HEK293 (cell line): ENCODE measurements at regions not wholly inside any gene's neighbourhood (a gene's known extent, or its start where the extent isn't known, plus 50 kb on each side); places are given as distances from the start of the nearest gene placed in this dataset.
"Not testable (repeated sequence)": the region's sequence is repeated elsewhere in the genome, so short reads cannot be mapped to it uniquely, and the experiment has no call there.

Source experiments
- KLF1 ChIP-seq: fragments of 450-650 bp; formaldehyde crosslinking; IDR thresholded peaks from 2 replicates; pipeline ENCODE4 v1.5.1; 2016; ENCODE audit warnings: missing biosample characterization, missing genetic modification characterization
- MYNN ChIP-seq: fragments of 450-650 bp; formaldehyde crosslinking; IDR thresholded peaks from 2 replicates; pipeline ENCODE4 v1.5.1; 2016; ENCODE audit warnings: missing biosample characterization, missing genetic modification characterization, borderline replicate concordance
- ZBTB1 ChIP-seq: fragments of 450-650 bp; formaldehyde crosslinking; IDR thresholded peaks from 2 replicates; pipeline ENCODE4 v1.5.1; 2016; ENCODE audit warnings: missing biosample characterization, missing genetic modification characterization
- ZFP3 ChIP-seq: fragments of 450-650 bp; formaldehyde crosslinking; IDR thresholded peaks from 2 replicates; pipeline ENCODE4 v1.5.1; 2016; ENCODE audit warnings: low read depth, missing biosample characterization, missing genetic modification characterization
- ZNF140 ChIP-seq: fragments of 450-650 bp; formaldehyde crosslinking; IDR thresholded peaks from 2 replicates; pipeline ENCODE4 v1.5.1; 2016; ENCODE audit warnings: missing biosample characterization, missing genetic modification characterization
- ZNF366 ChIP-seq: fragments of 450-650 bp; formaldehyde crosslinking; conservative IDR thresholded peaks from 2 replicates; pipeline ENCODE4 v1.5.1; 2016; ENCODE audit warnings: missing biosample characterization, missing genetic modification characterization
- ZNF416 ChIP-seq: fragments of 450-650 bp; formaldehyde crosslinking; IDR thresholded peaks from 2 replicates; pipeline ENCODE4 v1.5.1; 2016; ENCODE audit warnings: missing biosample characterization, missing genetic modification characterization
- ZNF501 ChIP-seq: fragments of 450-650 bp; formaldehyde crosslinking; IDR thresholded peaks from 2 replicates; pipeline ENCODE4 v1.5.1; 2016; ENCODE audit warnings: missing biosample characterization, missing genetic modification characterization
- TF ChIP-seq, protein P1 (sequence below): fragments of 450-650 bp; formaldehyde crosslinking; IDR thresholded peaks from 2 replicates; pipeline ENCODE4 v1.5.1; 2016; ENCODE audit warnings: missing biosample characterization, missing genetic modification characterization
- TF ChIP-seq, protein P2 (sequence below): fragments of 450-650 bp; formaldehyde crosslinking; optimal IDR thresholded peaks from 2 replicates; pipeline ENCODE3; 2016; ENCODE audit warnings: missing biosample characterization, mild to moderate bottlenecking, missing genetic modification characterization
- TF ChIP-seq, protein P3 (sequence below): IDR thresholded peaks from 2 replicates; pipeline ENCODE4 v1.6.1; 2011; ENCODE audit warnings: mild to moderate bottlenecking, low read depth, low read length, borderline replicate concordance
- TF ChIP-seq, protein P4 (sequence below): fragments of 450-650 bp; formaldehyde crosslinking; IDR thresholded peaks from 2 replicates; pipeline ENCODE4 v1.5.1; 2016; ENCODE audit warnings: missing biosample characterization, missing genetic modification characterization, low read depth
- TF ChIP-seq, protein P5 (sequence below): fragments of 450-650 bp; formaldehyde crosslinking; IDR thresholded peaks from 2 replicates; pipeline ENCODE4 v1.5.1; 2016; ENCODE audit warnings: missing biosample characterization, missing genetic modification characterization
- TF ChIP-seq, protein P6 (sequence below): fragments of 450-650 bp; formaldehyde crosslinking; IDR thresholded peaks from 2 replicates; pipeline ENCODE4 v1.5.1; 2017; ENCODE audit warnings: missing biosample characterization, missing genetic modification characterization

DNA sequence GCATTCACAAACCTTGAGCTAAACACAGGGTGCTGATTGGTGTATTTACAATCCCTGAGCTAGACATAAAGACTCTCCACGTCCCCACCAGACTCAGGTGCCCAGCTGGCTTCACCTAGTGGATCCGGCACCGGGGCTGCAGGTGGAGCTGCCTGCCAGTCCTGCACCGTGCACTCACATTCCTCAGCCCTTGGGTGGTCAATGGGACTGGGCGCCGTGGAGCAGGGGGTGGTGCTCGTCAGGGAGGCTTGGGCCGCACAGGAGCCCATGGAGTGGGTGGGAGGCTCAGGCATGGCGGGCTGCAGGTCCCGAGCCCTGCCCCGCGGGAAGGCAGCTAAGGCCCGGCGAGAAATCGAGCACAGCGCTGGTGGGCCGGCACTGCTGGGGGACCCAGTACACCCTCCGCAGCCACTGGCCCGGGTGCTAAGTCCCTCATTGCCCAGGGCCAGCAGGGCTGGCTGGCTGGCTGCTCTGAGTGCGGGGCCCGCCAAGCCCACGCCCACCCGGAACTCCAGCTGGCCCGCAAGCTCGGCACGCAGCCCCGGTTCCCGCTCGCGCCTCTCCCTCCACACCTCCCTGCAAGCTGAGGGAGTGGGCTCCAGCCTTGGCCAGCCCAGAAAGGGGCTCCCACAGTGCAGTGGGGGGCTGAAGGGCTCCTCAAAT, 622.2 kb upstream of the ADGRL2 start:
- TF ChIP-seq, protein P1, sequence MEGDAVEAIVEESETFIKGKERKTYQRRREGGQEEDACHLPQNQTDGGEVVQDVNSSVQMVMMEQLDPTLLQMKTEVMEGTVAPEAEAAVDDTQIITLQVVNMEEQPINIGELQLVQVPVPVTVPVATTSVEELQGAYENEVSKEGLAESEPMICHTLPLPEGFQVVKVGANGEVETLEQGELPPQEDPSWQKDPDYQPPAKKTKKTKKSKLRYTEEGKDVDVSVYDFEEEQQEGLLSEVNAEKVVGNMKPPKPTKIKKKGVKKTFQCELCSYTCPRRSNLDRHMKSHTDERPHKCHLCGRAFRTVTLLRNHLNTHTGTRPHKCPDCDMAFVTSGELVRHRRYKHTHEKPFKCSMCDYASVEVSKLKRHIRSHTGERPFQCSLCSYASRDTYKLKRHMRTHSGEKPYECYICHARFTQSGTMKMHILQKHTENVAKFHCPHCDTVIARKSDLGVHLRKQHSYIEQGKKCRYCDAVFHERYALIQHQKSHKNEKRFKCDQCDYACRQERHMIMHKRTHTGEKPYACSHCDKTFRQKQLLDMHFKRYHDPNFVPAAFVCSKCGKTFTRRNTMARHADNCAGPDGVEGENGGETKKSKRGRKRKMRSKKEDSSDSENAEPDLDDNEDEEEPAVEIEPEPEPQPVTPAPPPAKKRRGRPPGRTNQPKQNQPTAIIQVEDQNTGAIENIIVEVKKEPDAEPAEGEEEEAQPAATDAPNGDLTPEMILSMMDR = not testable (repeated sequence)
- TF ChIP-seq, protein P2, sequence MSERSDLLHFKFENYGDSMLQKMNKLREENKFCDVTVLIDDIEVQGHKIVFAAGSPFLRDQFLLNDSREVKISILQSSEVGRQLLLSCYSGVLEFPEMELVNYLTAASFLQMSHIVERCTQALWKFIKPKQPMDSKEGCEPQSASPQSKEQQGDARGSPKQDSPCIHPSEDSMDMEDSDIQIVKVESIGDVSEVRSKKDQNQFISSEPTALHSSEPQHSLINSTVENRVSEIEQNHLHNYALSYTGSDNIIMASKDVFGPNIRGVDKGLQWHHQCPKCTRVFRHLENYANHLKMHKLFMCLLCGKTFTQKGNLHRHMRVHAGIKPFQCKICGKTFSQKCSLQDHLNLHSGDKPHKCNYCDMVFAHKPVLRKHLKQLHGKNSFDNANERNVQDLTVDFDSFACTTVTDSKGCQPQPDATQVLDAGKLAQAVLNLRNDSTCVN (tag by site-specific recombination) = not testable (repeated sequence)
- TF ChIP-seq, protein P3, sequence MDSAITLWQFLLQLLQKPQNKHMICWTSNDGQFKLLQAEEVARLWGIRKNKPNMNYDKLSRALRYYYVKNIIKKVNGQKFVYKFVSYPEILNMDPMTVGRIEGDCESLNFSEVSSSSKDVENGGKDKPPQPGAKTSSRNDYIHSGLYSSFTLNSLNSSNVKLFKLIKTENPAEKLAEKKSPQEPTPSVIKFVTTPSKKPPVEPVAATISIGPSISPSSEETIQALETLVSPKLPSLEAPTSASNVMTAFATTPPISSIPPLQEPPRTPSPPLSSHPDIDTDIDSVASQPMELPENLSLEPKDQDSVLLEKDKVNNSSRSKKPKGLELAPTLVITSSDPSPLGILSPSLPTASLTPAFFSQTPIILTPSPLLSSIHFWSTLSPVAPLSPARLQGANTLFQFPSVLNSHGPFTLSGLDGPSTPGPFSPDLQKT = not testable (repeated sequence)
- TF ChIP-seq, protein P4, sequence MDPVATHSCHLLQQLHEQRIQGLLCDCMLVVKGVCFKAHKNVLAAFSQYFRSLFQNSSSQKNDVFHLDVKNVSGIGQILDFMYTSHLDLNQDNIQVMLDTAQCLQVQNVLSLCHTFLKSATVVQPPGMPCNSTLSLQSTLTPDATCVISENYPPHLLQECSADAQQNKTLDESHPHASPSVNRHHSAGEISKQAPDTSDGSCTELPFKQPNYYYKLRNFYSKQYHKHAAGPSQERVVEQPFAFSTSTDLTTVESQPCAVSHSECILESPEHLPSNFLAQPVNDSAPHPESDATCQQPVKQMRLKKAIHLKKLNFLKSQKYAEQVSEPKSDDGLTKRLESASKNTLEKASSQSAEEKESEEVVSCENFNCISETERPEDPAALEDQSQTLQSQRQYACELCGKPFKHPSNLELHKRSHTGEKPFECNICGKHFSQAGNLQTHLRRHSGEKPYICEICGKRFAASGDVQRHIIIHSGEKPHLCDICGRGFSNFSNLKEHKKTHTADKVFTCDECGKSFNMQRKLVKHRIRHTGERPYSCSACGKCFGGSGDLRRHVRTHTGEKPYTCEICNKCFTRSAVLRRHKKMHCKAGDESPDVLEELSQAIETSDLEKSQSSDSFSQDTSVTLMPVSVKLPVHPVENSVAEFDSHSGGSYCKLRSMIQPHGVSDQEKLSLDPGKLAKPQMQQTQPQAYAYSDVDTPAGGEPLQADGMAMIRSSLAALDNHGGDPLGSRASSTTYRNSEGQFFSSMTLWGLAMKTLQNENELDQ = not testable (repeated sequence)
- not testable (repeated sequence) for TF ChIP-seq ZFP3; ZBTB1; ZNF140 (tag by site-specific recombination); ZNF416 (tag by site-specific recombination); ZNF501 (tag by site-specific recombination); ZNF366 (tag by site-specific recombination); MYNN (tag by site-specific recombination); KLF1 (tag by site-specific recombination)
- TF ChIP-seq, protein P5, sequence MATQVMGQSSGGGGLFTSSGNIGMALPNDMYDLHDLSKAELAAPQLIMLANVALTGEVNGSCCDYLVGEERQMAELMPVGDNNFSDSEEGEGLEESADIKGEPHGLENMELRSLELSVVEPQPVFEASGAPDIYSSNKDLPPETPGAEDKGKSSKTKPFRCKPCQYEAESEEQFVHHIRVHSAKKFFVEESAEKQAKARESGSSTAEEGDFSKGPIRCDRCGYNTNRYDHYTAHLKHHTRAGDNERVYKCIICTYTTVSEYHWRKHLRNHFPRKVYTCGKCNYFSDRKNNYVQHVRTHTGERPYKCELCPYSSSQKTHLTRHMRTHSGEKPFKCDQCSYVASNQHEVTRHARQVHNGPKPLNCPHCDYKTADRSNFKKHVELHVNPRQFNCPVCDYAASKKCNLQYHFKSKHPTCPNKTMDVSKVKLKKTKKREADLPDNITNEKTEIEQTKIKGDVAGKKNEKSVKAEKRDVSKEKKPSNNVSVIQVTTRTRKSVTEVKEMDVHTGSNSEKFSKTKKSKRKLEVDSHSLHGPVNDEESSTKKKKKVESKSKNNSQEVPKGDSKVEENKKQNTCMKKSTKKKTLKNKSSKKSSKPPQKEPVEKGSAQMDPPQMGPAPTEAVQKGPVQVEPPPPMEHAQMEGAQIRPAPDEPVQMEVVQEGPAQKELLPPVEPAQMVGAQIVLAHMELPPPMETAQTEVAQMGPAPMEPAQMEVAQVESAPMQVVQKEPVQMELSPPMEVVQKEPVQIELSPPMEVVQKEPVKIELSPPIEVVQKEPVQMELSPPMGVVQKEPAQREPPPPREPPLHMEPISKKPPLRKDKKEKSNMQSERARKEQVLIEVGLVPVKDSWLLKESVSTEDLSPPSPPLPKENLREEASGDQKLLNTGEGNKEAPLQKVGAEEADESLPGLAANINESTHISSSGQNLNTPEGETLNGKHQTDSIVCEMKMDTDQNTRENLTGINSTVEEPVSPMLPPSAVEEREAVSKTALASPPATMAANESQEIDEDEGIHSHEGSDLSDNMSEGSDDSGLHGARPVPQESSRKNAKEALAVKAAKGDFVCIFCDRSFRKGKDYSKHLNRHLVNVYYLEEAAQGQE = not testable (repeated sequence)
- TF ChIP-seq, protein P6, sequence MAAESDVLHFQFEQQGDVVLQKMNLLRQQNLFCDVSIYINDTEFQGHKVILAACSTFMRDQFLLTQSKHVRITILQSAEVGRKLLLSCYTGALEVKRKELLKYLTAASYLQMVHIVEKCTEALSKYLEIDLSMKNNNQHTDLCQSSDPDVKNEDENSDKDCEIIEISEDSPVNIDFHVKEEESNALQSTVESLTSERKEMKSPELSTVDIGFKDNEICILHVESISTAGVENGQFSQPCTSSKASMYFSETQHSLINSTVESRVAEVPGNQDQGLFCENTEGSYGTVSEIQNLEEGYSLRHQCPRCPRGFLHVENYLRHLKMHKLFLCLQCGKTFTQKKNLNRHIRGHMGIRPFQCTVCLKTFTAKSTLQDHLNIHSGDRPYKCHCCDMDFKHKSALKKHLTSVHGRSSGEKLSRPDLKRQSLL (tag by site-specific recombination) = not testable (repeated sequence)
